IPS DF 19.7 (cell line): ENCODE measurements at regions not wholly inside any gene's neighbourhood (a gene's known extent, or its start where the extent isn't known, plus 50 kb on each side); places are given as distances from the start of the nearest gene placed in this dataset.

Experiments
- DNase-seq: peaks from one replicate; pipeline ENCODE4 v3.0.0-alpha.2; 2013; ENCODE audit warnings: low read depth, low spot score

DNA sequence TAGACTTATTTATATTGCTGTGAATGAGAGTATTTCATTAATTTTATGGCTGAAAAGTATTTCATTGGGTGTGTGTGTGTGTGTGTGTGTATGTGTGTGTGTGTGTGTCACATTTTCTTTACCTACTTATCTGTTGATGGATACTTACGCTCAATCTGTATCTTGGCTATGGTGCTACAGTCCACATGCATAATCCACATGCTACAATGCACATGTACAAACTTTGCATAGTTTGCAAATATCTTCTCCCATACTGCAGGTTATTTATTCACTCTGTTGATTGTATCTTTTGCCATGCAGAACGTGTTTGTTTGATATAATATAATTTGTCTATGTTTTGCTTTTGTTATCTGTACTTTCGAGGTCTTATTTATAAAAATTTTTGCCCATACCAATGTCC lies 167.8 kb downstream of the RAB28 start:
- no peak for DNase-seq

DNA sequence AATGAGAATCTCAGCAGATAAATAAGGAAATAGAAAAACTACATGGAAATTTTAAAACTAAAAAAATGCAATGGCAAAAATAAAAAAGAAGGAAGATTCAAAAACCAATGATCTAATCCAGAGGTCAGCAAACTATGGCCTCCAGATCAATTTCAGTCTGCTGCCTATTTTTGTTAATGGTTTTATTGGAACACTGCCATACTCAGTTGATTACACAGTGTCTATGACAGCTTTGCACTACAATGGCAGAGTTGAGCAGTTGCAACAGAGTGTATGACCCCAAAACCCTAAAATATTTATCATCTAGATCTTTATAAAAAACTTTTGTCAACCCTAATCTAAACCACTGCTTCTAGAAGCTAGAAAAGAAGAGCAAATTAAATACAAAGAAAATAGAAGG lies 170.3 kb downstream of the RAB28 start:
- DNase-seq, result no peak

DNA sequence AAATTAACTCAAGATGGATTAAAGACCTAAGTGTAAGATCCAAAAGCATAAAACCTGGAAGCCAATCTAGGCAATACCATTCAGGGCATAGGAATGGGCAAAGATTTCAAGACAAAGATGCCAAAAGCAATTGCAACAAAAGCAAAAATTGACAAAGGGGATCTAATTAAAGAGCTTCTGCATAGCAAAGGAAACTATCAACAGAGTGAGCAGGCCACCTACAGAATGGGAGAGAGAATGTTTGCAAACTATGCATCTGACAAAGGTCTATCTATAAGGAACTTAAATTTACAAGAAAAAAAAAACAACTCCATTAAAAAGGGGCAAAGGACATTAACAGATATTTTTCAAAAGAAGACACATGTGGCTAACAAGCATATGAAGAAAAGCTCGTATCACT lies 171.9 kb downstream of the RAB28 start:
- no peak for DNase-seq

DNA sequence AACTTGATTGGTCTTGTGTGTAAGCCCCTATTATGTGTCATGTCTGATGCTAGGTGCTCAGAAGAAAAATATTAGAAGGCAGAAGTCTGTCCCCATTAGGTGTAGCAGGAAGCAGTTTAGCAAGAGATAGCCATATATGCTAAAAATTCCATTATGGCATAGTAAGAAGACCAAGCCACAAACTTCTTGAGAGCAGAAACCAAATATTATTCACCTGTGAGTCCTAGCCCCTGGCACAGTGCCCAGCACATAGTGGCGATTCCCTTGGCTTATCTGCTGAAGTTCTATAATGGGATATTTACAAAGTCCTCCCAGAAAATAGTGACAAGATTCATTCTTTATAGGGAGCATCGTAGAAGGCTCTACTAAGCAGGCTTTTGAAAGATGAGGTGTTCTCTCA lies 174.4 kb downstream of the RAB28 start:
- no peak for DNase-seq

DNA sequence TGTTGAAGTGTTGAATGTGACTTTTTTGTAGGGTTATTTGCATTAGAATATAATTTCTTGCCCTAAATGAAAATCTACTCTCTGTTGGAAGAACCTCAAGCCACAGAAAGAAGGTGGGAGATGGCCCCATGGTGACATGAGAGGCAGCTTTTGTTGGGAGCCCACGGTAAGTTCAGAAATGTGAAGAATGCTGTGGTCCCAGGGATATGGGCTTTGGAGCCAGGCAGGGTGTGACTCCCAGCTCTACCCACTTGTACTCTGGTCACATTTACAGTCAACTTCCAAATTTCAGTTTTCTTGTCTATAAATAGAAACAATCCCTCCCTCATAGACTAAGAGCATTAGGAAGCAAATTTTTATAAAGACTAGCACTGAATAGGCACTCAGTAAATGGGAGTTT lies 177.8 kb downstream of the RAB28 start:
- no peak for DNase-seq

DNA sequence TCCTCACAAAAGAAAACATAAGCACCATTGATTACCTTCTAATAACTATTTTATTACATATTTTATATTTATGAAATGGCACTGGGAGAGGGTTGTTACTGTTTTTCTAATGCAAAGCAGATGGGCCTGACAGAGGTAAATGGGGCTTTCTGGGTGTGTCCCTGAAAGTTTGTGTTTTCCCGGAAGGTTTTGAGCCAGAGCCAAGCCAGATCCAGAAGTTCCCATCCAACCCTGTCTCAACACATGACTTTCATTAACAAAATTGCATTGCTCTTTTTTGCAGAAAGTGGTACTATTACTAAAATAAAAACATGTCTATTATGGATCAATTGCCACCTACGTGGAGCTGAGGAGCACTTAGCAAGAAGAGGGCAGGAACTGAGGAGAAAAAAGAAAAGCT lies 181.3 kb downstream of the RAB28 start:
- DNase-seq, result no peak

DNA sequence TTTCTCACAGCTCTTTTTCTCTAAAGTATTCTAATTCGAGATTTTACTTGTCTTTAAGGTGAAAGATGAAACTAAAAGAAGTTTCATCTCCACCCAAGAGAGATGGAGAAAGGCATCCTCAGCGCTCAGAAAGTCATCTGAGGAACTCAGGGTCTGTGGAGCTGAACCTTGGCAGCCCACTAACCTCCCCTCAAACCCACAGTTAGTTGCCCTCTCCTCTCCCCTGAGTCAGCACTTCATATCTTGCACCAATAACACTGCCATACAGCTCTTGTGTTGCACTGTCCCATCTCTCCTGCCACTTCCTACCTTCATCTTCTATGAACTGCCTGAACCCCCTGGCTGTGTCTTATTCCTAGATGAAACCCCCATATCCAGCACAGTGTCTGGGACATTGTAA lies 184.8 kb downstream of the RAB28 start:
- no peak for DNase-seq

DNA sequence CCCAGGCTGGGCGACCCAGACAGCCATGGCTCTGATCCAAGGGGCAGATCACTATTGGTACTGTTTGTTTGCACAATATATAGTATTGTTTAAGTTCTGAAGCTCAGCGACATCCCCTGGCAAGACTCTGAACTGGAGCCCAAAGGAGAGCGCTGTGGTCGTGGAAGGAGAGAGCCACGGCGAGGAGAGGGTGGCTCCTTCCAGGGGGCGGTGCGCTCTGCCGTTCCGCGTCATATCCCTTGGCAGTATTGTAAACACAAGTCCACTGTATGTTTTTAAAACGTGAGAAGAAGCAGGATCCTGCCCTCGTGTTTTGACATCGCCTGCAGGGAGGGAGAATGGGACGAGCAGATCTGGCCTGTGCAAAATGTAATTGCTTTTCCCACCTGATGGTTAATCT lies 185.5 kb downstream of the RAB28 start:
- no peak for DNase-seq

DNA sequence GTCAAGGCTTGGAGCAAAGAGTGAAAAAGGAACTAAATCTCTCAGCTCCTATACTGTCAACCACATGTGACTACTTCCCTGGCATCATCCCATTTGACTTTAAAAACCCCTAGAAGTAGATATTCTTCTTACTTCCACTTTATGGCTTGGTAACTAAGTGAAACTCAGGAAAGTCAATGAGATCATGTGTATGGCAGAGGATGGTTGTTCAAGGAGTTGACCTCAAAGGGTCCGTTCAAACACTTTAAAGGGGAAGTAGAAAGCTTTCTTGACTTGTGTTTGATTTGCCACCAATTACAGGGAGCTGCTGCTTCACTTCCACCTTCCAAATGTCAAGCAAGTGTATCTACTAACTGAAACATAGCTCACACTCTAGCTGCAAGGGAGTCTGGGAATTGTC lies 187.2 kb downstream of the RAB28 start:
- no peak for DNase-seq

DNA sequence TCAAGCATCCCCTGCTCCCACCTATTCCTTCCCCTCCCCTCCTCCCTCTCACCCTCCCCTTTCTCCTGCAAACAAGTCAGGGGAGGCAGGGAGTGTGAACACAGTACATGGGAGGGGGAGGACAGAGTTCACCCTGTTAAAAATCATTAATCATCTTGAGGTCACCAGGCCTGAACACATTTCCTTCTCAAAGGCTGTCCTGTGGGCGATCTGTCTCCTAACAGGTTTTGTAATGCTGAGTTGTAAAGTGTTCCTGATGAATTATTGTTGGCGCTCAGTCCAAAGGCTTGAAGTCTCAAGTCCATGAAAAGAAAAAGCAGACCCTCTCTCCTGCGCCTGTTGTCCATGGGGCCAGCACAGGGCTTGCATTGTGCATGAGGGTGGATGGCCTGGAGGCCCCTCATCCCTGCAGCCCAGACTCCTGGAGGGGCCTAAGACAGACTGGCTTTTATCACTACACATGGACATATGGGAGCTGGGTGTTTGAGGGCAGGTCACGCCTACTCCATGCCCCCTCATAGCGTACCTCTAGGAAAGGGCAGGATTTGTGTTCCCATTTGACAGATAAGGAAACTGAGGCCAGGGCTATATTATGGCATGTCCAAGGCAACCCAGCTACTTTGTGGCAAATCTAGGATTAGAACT lies 189.1 kb downstream of the RAB28 start:
- DNase-seq, result no peak

DNA sequence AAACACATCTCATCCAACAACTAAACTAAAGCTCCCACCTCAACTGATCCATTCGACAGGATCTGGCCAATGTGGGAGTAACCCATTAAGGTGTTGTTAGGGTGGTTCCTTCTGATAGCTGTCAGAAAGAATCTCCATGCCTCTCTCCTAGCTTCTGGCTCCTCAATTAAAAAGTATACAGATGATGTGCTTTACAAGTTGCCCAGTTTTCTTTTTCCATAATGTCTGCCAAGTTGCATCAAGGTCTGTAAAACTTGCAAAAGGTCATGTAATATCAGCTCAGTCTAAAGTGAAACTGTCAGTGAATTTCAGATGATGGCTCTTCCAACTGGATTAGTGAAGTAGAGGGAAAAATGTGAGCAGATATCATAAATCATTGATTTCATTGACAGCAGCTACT lies 191.8 kb downstream of the RAB28 start:
- DNase-seq, result no peak

DNA sequence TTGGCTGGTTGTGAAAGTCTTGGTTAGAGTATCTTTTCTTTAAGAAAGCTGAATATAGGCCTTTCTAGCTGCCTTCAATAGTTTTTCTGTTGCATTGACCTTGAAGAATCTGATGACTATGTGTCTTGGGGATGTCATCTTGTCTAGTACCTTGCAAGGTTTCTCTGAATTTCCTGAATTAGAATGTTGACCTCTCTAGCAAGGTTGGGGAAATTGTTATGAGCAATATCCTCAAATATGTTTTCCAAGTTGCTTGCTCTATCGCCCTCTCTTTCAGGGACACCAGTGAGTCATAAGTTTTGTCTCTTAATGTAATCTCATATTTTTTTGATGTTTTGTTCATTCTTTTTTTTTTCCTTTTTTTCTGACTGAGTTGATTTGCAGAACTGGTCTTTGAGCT lies 194.7 kb downstream of the RAB28 start:
- DNase-seq, result no peak

DNA sequence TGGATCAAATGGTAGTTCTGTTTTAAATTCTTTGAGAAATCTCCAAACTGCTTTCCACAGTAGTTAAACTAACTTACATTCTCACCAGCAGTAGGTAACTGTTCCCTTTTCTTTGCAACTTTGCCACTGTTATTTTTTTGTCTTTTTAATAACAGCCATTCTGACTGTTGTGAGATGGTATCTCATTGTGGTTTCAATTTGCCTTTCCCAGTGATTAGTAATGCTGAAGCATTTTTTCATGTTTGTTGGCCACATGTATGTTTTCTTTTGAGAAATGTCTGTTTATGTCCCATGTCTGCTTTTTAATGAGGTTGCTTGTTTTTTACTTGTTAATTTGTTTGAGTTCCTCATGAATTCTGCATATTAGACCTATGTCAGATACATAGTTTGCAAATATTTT lies 198.8 kb downstream of the RAB28 start:
- no peak for DNase-seq

DNA sequence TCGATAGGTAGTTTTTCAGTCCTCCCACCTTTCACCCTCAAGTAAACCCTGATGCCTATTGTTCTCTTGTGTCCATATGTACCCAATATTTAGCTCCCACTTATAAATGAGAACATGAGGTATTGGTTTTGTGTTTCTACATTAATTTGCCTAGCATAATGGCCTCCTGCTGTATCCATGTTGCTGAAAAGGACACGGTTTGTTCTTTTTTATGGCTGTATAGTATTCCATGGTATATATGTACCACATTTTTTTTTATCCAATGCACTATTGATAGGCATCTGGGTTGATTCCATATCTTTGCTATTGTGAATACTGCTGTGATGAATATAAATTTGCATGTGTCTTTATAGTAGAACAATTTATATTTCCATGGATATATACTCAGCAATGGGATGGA lies 199.2 kb downstream of the RAB28 start:
- DNase-seq, result no peak

DNA sequence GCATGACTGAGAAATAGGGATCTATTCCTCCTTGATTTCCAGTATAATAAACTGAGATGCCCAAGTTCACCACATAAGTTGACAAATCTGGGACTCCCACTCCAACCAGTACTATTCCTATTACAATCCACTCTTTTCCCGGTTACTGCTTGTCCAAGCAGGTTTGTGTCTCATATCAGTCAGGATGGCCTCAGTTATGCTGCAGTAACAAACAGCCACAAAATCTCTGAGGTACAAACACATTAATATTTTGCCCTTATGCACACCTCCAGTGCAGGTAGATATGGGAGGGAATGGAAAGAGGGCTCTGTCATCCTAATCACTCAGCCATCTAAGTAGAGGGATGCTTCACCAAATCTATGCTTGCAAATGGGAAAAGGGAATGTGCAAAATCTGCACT lies 207.8 kb downstream of the RAB28 start:
- no peak for DNase-seq

DNA sequence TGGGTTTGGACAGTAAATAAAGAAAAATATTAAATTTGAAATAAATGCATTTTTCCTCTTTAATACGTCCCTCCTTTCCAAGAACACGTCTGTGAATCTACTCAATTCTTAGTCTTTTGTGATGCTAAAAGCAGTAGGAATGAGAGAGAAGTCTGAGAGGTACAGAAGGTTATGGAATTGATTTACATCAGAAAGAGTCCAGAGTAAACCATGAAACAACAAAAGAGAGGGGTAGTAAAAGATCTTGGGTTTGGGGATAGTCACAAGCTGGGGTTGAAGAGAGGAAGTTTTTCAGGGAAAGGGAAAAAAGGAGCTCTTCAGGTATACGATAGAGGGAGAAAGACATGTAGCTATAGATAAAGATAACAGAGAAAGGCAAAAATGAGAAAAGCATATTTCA lies 215.4 kb downstream of the RAB28 start:
- DNase-seq, result no peak

DNA sequence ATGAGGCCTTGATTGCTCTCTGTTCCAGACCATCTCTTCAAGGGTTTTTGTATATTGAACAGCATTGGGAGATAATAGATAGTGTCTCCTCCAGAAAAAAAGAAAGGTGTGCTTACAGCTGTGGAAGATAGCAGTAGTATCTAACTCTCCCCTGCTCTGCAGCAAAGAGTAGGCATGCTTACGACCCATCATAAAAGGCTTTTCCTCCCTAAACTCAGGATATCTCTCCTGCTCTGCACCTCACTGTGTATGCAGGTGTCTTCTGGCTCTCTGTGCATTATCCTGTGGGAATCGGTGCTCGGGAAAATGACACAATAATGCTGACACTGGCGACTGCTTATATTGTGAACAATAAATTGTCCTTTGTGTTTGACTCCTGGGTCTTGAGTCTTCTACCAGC lies 216.0 kb downstream of the RAB28 start:
- DNase-seq, result no peak

DNA sequence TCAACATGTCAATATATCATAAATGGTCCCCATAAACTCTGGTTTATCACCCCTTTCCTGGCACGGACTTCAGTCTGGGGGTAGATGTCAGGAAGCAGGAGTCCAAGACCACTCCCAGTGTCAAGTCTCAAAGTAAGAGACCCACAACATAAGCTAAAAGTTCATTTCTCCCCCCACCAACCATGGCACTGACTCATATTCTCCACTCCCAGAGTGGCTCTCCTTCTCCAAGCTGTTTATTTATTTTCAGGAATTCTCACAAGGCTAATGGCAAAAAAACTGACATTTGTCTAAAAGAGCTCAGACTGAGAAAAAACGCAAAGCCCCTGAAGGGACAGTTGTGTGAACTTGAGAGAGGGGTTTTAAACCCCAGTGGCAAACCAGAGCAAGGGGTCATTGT lies 217.0 kb downstream of the RAB28 start:
- no peak for DNase-seq

DNA sequence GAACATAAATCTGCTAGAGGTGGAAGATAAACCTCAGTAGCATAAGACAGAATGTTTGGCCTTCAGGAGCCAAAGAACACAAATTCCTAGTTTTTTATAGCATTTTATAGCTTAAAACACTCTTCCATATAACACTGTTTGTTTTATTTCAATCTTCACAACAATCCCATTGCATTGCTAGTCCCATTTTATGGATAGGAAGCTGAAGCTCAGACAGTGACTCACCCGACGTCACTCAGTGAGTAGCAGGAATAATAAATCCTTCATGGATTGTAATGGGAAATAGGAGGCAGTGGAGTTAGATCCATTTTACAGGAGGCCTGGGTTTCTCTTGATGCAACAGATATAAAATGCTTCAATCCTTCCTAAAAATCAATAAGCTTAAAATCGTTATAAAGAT lies 217.5 kb downstream of the RAB28 start:
- no peak for DNase-seq

DNA sequence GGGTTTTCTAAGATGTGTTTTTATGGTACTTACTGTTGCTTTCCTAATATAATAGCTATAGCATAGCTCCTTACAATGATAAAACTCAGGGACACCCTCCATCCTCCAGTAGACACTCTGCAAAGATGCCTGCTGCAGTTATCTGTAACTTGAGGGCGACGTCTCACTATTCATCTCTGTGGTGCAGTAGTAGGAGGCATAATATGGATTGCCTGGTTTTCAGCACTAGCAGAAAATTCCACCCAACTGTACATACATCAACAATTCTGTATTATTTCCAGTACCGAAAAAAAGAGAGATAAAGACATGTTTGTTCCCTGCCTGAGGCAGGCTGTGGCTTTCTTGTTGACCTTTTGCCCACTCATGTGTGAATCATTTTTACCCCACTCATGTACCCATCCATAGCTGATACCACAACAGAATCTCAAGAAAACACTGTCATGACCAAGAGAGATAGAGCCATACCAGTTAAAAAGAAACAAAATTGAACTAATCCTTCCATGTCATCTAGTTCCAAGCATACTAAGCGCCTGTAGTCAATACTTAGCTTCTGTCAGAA lies 220.1 kb downstream of the RAB28 start:
- DNase-seq, result no peak

DNA sequence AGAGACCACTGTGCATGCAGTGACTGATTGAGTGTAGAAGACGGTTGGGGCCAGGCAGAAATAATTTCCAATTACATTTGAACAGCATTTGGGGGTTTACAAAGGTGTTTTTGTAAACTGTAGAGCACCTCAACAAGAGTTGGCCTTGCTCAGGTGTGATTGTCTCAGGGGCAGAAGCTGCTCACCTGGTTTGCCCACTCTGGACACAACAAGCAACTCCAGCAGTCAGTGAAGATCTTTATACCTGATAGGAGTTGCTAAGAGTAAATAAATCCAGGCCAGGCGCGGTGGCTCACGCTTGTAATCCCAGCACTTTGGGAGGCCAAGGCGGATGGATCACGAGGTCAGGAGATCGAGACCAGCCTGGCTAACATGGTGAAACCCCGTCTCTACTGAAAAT lies 221.3 kb downstream of the RAB28 start:
- DNase-seq, result no peak

DNA sequence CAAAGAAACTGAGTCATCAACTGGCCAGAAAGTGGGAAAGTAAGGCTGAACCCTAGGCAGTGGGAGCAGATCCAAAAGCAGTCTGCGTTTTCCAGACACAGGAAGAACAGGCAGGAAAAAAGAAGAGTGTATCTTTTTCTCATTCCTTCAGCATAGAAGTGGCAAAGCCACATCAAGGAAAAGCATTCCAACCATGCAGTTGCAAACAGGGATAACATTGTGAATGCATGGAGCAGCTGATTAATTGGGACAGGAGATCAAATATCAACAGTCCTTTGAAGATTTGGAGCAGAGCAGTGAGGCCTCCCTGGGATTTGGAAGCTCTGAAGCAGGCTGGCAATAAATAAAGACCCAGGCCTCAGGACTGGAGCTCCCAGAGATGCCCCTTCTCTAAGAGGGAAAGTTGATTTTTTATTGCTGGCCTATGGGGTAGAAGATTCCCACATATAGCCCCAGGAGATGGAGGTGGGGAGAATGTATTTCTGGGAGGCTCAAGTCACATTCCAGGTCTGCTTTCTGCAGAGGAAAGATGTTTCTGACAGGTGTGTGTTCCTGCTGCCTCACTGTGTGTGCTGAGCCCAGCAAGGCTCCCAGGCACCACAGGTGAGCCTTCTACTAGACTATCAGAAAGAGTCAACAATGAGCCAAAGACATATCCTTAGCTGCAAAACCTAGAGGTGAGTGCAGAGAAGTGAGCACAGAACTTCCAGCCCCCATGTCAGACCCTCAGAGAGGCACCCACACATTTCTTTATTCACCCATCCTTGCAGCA lies 222.5 kb downstream of the RAB28 start:
- no peak for DNase-seq

DNA sequence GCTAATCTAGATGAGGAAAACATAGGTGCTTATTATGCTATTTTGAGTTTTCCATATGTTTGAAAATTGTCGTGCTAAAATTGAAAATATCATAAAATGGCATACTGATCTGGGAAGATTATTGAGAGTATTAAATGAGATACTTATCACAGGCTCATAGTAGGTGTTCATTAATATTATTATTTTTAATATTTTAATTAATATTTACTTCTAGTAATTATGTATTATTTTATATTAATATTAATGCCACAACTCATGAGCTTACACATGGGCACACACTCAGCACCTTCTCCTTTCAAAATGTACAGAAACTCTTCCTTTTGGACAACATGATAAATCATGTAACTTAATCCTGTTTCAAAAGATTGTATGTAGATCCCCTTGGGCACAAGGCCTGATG lies 223.6 kb downstream of the RAB28 start:
- DNase-seq, result no peak
